ENCODE measurements at regions not wholly inside any gene's neighbourhood (a gene's known extent, or its start where the extent isn't known, plus 50 kb on each side); places are given as distances from the start of the nearest gene placed in this dataset.
"Not testable (repeated sequence)": the region's sequence is repeated elsewhere in the genome, so short reads cannot be mapped to it uniquely, and the experiment has no call there.

GRCh38 chr22:25331050-25331449 lies 111.6 kb downstream of the CRYBB2 start:
- TF ChIP-seq CTCF (IDR thresholded peaks at IDR 0.05; ENCODE audit: borderline replicate concordance, insufficient read depth, low read depth, low read length), result no peak
- H3K4me3 ChIP-seq (ENCODE audit: low read depth, low read length), result no peak overlapping the region

- not testable (repeated sequence) for H3K4me3 ChIP-seq (ENCODE audit: low read depth, low read length)
Measured at GRCh38 chr22:25331911-25332310, 112.5 kb downstream of the CRYBB2 start.

- no peak for TF ChIP-seq CTCF (IDR thresholded peaks at IDR 0.05; ENCODE audit: borderline replicate concordance, insufficient read depth, low read depth, low read length)
- H3K4me3 ChIP-seq (ENCODE audit: low read depth, low read length), result no peak overlapping the region
Measured at GRCh38 chr22:25332386-25332785, 112.9 kb downstream of the CRYBB2 start.

GRCh38 chr22:25334162-25334490 lies 114.7 kb downstream of the CRYBB2 start:
- H3K4me3 ChIP-seq (ENCODE audit: low read depth, low read length), result no peak overlapping the region
- TF ChIP-seq CTCF (IDR thresholded peaks at IDR 0.05; ENCODE audit: borderline replicate concordance, insufficient read depth, low read depth, low read length), result peak; percentile 69

GRCh38 chr22:25334631-25335030 lies 115.2 kb downstream of the CRYBB2 start:
- H3K4me3 ChIP-seq (ENCODE audit: low read depth, low read length), result not testable (repeated sequence)

- not testable (repeated sequence) for H3K4me3 ChIP-seq (ENCODE audit: low read depth, low read length)
Measured at GRCh38 chr22:25335276-25335675, 115.8 kb downstream of the CRYBB2 start.

- H3K4me3 ChIP-seq (ENCODE audit: low read depth, low read length), result not testable (repeated sequence)
Measured at GRCh38 chr22:25340536-25340935, 121.1 kb downstream of the CRYBB2 start.

- not testable (repeated sequence) for H3K4me3 ChIP-seq (ENCODE audit: low read depth, low read length)
Measured at GRCh38 chr22:25344366-25344765, 124.9 kb downstream of the CRYBB2 start.

- no peak for TF ChIP-seq CTCF (IDR thresholded peaks at IDR 0.05; ENCODE audit: borderline replicate concordance, insufficient read depth, low read depth, low read length)
- H3K4me3 ChIP-seq (ENCODE audit: low read depth, low read length), result no peak overlapping the region
Measured at GRCh38 chr22:25346859-25347751, 127.7 kb downstream of the CRYBB2 start.

GRCh38 chr22:25347752-25348102 lies 128.3 kb downstream of the CRYBB2 start:
- H3K4me3 ChIP-seq (ENCODE audit: low read depth, low read length), result no peak overlapping the region
- no peak for TF ChIP-seq CTCF (IDR thresholded peaks at IDR 0.05; ENCODE audit: borderline replicate concordance, insufficient read depth, low read depth, low read length)

Data from GM12875 (cell line).